SK-N-SH (cell line): ENCODE measurements at regions not wholly inside any gene's neighbourhood (a gene's known extent, or its start where the extent isn't known, plus 50 kb on each side); places are given as distances from the start of the nearest gene placed in this dataset.

Source experiments
- CTCF ChIA-PET: fragments of 300-600, 350-600 bp; formaldehyde crosslinking; extraction: SDS; loops from one replicate; lab custom pipeline; 2021; lab: Yijun Ruan, JAX
- POLR2A ChIA-PET: fragments of 350-600 bp; sonication (Branson Sonifier 250); formaldehyde crosslinking; extraction: SDS; loops from one replicate; lab custom pipeline; 2020; ENCODE audit warnings: antibody characterized with exemption, inconsistent platforms; lab: Yijun Ruan, JAX
- DNase-seq: peaks from one replicate; pipeline ENCODE4 v3.0.0; 2012
- H2AFZ ChIP-seq: fragments of 200-600 bp; sonication (generic); 2 replicates; pipeline ENCODE4 v1.8.1; 2016; ENCODE audit warnings: antibody characterized with exemption, mild to moderate bottlenecking, low read depth
- H3F3A ChIP-seq: fragments of 200-600 bp; sonication (generic); replicated peaks from 2 replicates; pipeline ENCODE3; 2016; ENCODE audit warnings: antibody characterized with exemption, mild to moderate bottlenecking; ENCODE audit not compliant: insufficient read depth
- H3K27ac ChIP-seq, 2 experiments: fragments of 200-500 bp in 1 of 2; fragments of 200-600 bp in 1 of 2; sonication (Bioruptor generic) in 1 of 2; sonication (generic), shearing (Covaris generic) in 1 of 2; 2 replicates each; pipeline versions ENCODE4 v1.5.1 to v1.6.1; 2014 to 2016; ENCODE audit warnings: low read depth in 2 of 2, inconsistent platforms in 1 of 2, low read length in 1 of 2, mild to moderate bottlenecking in 1 of 2, mixed read lengths in 1 of 2
- H3K27me3 ChIP-seq: fragments of 200-600 bp; sonication (generic), shearing (Covaris generic); 2 replicates; pipeline ENCODE4 v1.6.1; 2016; ENCODE audit warnings: mixed run types; ENCODE audit not compliant: insufficient read depth
- H3K36me3 ChIP-seq, 2 experiments: fragments of 200-500 bp in 1 of 2; fragments of 200-600 bp in 1 of 2; sonication (Bioruptor generic) in 1 of 2; sonication (generic) in 1 of 2; replicated peaks in 1 of 2; 2 replicates each; pipeline versions ENCODE3 to v1.5.1; 2014 to 2016; ENCODE audit warnings: low read length in 1 of 2, mild to moderate bottlenecking in 1 of 2; ENCODE audit not compliant: insufficient read depth in 2 of 2, control insufficient read depth in 1 of 2
- H3K4me1 ChIP-seq, 2 experiments: fragments of 200-500 bp in 1 of 2; fragments of 200-600 bp in 1 of 2; sonication (Bioruptor generic) in 1 of 2; sonication (generic), shearing (Covaris generic) in 1 of 2; 2 replicates each; pipeline versions ENCODE4 v1.5.1 to v1.6.1; 2014 to 2016; ENCODE audit warnings: low read depth in 1 of 2, low read length in 1 of 2, mixed run types in 1 of 2; ENCODE audit not compliant: insufficient read depth in 2 of 2, control insufficient read depth in 1 of 2
- H3K4me2 ChIP-seq: fragments of 200-600 bp; sonication (generic), shearing (Covaris generic); 2 replicates; pipeline ENCODE4 v1.6.1; 2017; ENCODE audit warnings: mixed run types
- H3K4me3 ChIP-seq, 2 experiments: fragments of 200-500 bp in 1 of 2; fragments of 200-600 bp in 1 of 2; sonication (Bioruptor generic) in 1 of 2; sonication (generic), shearing (Covaris generic) in 1 of 2; 2 replicates each; pipeline versions ENCODE4 v1.5.1 to v1.8.1; 2014 to 2016; ENCODE audit warnings: low read depth in 2 of 2, inconsistent platforms in 1 of 2, low read length in 1 of 2, mild to moderate bottlenecking in 1 of 2, mixed read lengths in 1 of 2, moderate library complexity in 1 of 2
- H3K79me2 ChIP-seq: fragments of 200-600 bp; sonication (generic); 2 replicates; pipeline ENCODE4 v1.8.1; 2017; ENCODE audit warnings: mild to moderate bottlenecking; ENCODE audit not compliant: insufficient read depth
- H3K9ac ChIP-seq: fragments of 200-600 bp; sonication (generic); 2 replicates; pipeline ENCODE4 v1.6.1; 2017; ENCODE audit warnings: mixed run types
- H3K9me2 ChIP-seq: fragments of 200-600 bp; sonication (generic); 2 replicates; pipeline ENCODE4 v1.6.1; 2017; ENCODE audit warnings: mixed run types
- H3K9me3 ChIP-seq: fragments of 200-600 bp; sonication (generic); 2 replicates; pipeline ENCODE4 v1.6.1; 2017; ENCODE audit warnings: mixed run types, mild to moderate bottlenecking, moderate library complexity
- H4K20me1 ChIP-seq: fragments of 200-600 bp; sonication (generic); 2 replicates; pipeline ENCODE4 v1.6.1; 2017; ENCODE audit warnings: mild to moderate bottlenecking, mixed run types; ENCODE audit not compliant: insufficient read depth
- ELF1 ChIP-seq: IDR thresholded peaks from 2 replicates; pipeline ENCODE4 v1.4.0; 2012
- EP300 ChIP-seq, 2 experiments: IDR thresholded peaks; 2 replicates each; pipeline versions ENCODE4 v1.4.0 to v1.6.1; 2012; ENCODE audit warnings: borderline replicate concordance in 1 of 2, low read depth in 1 of 2, low read length in 1 of 2
- FOXM1 ChIP-seq: IDR thresholded peaks from 2 replicates; pipeline ENCODE4 v1.4.0; 2012; ENCODE audit warnings: low read depth, mild to moderate bottlenecking
- MXI1 ChIP-seq: IDR thresholded peaks from 2 replicates; pipeline ENCODE4 v1.6.1; 2012; ENCODE audit warnings: mild to moderate bottlenecking, low read depth, low read length, improper control_type of control experiment
- POLR2AphosphoS5 ChIP-seq: IDR thresholded peaks from 2 replicates; pipeline ENCODE4 v1.6.1; 2012; ENCODE audit warnings: low read depth, low read length
- RAD21 ChIP-seq: IDR thresholded peaks from 2 replicates; pipeline ENCODE4 v1.6.1; 2012; ENCODE audit warnings: mild to moderate bottlenecking, low read length
- REST ChIP-seq: IDR thresholded peaks from 2 replicates; pipeline ENCODE4 v1.6.1; 2012; ENCODE audit warnings: mild to moderate bottlenecking, low read depth, low read length, moderate library complexity
- TAF1 ChIP-seq: IDR thresholded peaks from 2 replicates; pipeline ENCODE4 v1.6.1; 2012; ENCODE audit warnings: low read depth, mild to moderate bottlenecking, low read length, moderate library complexity, borderline replicate concordance
- TCF12 ChIP-seq: IDR thresholded peaks from 2 replicates; pipeline ENCODE4 v1.4.0; 2012
- TEAD4 ChIP-seq: IDR thresholded peaks from 2 replicates; pipeline ENCODE4 v1.4.0; 2012; ENCODE audit warnings: mild to moderate bottlenecking, borderline replicate concordance; ENCODE audit not compliant: insufficient read depth
- YY1 ChIP-seq: IDR thresholded peaks from 2 replicates; pipeline ENCODE4 v1.4.0; 2012; ENCODE audit warnings: low read depth, mild to moderate bottlenecking
- WGBS: methylation state at CpG from one replicate; pipeline ENCODE4 v1.1.6; 2017; ENCODE audit warnings: low lambda C conversion rate; 5-methylcytosine and 5-hydroxymethylcytosine counted together
- TF ChIP-seq, protein P1 (sequence below): IDR thresholded peaks from 2 replicates; pipeline ENCODE4 v1.4.0; 2012; ENCODE audit warnings: low read depth, borderline replicate concordance
- TF ChIP-seq, protein P2 (sequence below): fragments of 150-350 bp; IDR thresholded peaks from 2 replicates; pipeline ENCODE4 v1.6.1; 2017; ENCODE audit warnings: antibody characterized with exemption, low read length, low read depth, borderline replicate concordance
- TF ChIP-seq, protein P3 (sequence below): fragments of 150-350 bp; IDR thresholded peaks from 2 replicates; pipeline ENCODE4 v1.6.1; 2016; ENCODE audit warnings: mild to moderate bottlenecking, low read depth, low read length

DNA sequence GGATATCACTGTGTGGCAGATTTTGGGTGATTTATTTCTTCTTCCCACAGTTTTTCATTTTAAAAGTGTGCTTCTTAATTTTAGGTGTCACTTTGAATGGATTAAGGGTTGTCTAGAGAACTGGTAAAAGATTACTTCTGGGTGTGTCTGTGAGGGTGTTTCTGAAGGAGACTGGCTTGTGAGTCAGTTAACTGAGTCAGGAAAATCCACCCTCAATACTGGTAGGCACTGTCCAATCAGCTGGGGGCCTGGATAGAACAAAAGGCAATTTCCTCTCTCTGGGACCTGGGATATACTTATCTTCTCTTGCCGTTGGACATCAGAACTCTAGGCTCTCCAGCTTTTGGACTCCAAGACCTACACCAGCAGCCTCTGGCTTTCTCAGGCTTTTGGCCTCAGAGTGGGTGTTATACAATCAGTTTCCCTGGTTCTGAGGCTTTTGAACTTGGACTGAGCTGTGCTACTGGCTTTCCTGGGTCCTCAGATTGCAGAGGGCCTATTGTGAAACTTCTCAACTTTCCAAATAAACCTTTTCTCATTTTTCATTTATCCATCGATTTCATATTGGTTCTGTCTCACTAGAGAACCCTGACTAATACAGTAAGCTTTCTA is 413.1 kb downstream of the GBA3 start:
- H4K20me1 ChIP-seq, result no peaks in the 10 kb centered on the region
- H3K27me3 ChIP-seq, result no peaks in the 10 kb centered on the region
- no peak for DNase-seq
- ChIA-PET CTCF (no interaction called here), POLR2A (no interaction called here)
- TF ChIP-seq, protein P1, sequence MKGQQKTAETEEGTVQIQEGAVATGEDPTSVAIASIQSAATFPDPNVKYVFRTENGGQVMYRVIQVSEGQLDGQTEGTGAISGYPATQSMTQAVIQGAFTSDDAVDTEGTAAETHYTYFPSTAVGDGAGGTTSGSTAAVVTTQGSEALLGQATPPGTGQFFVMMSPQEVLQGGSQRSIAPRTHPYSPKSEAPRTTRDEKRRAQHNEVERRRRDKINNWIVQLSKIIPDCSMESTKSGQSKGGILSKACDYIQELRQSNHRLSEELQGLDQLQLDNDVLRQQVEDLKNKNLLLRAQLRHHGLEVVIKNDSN, result no peak
- TF ChIP-seq, protein P2, sequence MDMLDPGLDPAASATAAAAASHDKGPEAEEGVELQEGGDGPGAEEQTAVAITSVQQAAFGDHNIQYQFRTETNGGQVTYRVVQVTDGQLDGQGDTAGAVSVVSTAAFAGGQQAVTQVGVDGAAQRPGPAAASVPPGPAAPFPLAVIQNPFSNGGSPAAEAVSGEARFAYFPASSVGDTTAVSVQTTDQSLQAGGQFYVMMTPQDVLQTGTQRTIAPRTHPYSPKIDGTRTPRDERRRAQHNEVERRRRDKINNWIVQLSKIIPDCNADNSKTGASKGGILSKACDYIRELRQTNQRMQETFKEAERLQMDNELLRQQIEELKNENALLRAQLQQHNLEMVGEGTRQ, result no peak
- no peak overlapping the region for H3K4me3 ChIP-seq
- 0% methylated on average over 2 of the region's 2 CpGs for WGBS
- H3K9me2 ChIP-seq, result no peaks in the 10 kb centered on the region
- H3K36me3 ChIP-seq, result no peaks in the 10 kb centered on the region
- H3K4me2 ChIP-seq, result no peak overlapping the region
- no peaks in the 10 kb centered on the region for H3F3A ChIP-seq
- no peaks in the 10 kb centered on the region for H3K79me2 ChIP-seq
- no peak overlapping the region for H3K27ac ChIP-seq
- H3K9ac ChIP-seq, result no peak overlapping the region
- H2AFZ ChIP-seq, result no peak overlapping the region
- H3K9me3 ChIP-seq, result no peaks in the 10 kb centered on the region
- H3K4me1 ChIP-seq, result no peaks in the 10 kb centered on the region

- H3K4me2 ChIP-seq, result no peak overlapping the region
- H3K4me3 ChIP-seq, result no peak overlapping the region
- H4K20me1 ChIP-seq, result no peaks in the 10 kb centered on the region
- H3F3A ChIP-seq, result no peaks in the 10 kb centered on the region
- no peaks in the 10 kb centered on the region for H3K9me3 ChIP-seq
- H3K9me2 ChIP-seq, result no peaks in the 10 kb centered on the region
- ChIA-PET POLR2A (no interaction called here), CTCF (no interaction called here)
- H3K79me2 ChIP-seq, result no peaks in the 10 kb centered on the region
- no peak for TF ChIP-seq EP300 (IDR thresholded peaks at IDR 0.05; ENCODE audit: borderline replicate concordance in 1 of 2, low read depth in 1 of 2, low read length in 1 of 2)
- H3K4me1 ChIP-seq, result no peaks in the 10 kb centered on the region
- no peaks in the 10 kb centered on the region for H3K27me3 ChIP-seq
- WGBS, result 31% methylated on average over 6 of the region's 6 CpGs
- no peak overlapping the region for H3K9ac ChIP-seq
- H3K27ac ChIP-seq, result no peak overlapping the region
- H3K36me3 ChIP-seq, result no peaks in the 10 kb centered on the region
- no peak for DNase-seq
- no peak overlapping the region for H2AFZ ChIP-seq
Observed at GRCh38 chr4:23097251-23097650, 404.5 kb downstream of the GBA3 start.

GRCh38 chr4:23091711-23092110 is 399.0 kb downstream of the GBA3 start:
- Histone ChIP-seq H3K4me3 (no peak overlapping the region), H3F3A (no peaks in the 10 kb centered on the region), H3K27ac (no peak overlapping the region), H3K79me2 (no peaks in the 10 kb centered on the region), H3K9me3 (no peaks in the 10 kb centered on the region), H3K27me3 (no peaks in the 10 kb centered on the region), H4K20me1 (no peaks in the 10 kb centered on the region), H3K4me1 (no peaks in the 10 kb centered on the region), H2AFZ (no peak overlapping the region; the same call in 1 of the 2 replicates), H3K36me3 (no peaks in the 10 kb centered on the region), H3K9ac (no peak overlapping the region), H3K9me2 (no peaks in the 10 kb centered on the region), H3K4me2 (no peak overlapping the region)
- DNase-seq, result no peak
- CTCF ChIA-PET, result interaction anchor here (0.7 kb wide), 1 partner anchor 45 kb away, joined by 3 read pairs; no protein-coding TSS in a partner anchor
- 0% methylated on average over 1 of the region's 1 CpG for WGBS
- POLR2A ChIA-PET, result no interaction called here
- TF ChIP-seq POLR2AphosphoS5, result no peak
- no peak for TF ChIP-seq FOXM1
- TF ChIP-seq MXI1, result no peak
- TF ChIP-seq TAF1, result no peak
- TF ChIP-seq ELF1, result no peak
- TF ChIP-seq YY1, result no peak
- TF ChIP-seq, protein P2, result no peak
- no peak for TF ChIP-seq RAD21
- TF ChIP-seq, protein P3, sequence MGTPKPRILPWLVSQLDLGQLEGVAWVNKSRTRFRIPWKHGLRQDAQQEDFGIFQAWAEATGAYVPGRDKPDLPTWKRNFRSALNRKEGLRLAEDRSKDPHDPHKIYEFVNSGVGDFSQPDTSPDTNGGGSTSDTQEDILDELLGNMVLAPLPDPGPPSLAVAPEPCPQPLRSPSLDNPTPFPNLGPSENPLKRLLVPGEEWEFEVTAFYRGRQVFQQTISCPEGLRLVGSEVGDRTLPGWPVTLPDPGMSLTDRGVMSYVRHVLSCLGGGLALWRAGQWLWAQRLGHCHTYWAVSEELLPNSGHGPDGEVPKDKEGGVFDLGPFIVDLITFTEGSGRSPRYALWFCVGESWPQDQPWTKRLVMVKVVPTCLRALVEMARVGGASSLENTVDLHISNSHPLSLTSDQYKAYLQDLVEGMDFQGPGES, result no peak
- TF ChIP-seq REST, result no peak
- no peak for TF ChIP-seq TCF12
- no peak for TF ChIP-seq TEAD4
